ENCODE measurements at regions not wholly inside any gene's neighbourhood (a gene's known extent, or its start where the extent isn't known, plus 50 kb on each side); places are given as distances from the start of the nearest gene placed in this dataset.

GRCh38 chr21:35348686-35349085, 299.6 kb upstream of the RUNX1 start:
- H2AFZ ChIP-seq (ENCODE audit: low read depth, low read length): no peak overlapping the region
- H3K4me3 ChIP-seq (replicated peaks in 1 of 3; ENCODE audit: insufficient read depth in 1 of 3, low read depth in 1 of 3, low read length in 3 of 3): no peak overlapping the region
- no peaks in the 10 kb centered on the region for H4K20me1 ChIP-seq (replicated peaks; ENCODE audit: control insufficient read depth, extremely low read depth, insufficient read depth, low read length)
- no peaks in the 10 kb centered on the region for H3K9me3 ChIP-seq (replicated peaks; ENCODE audit: control insufficient read depth, insufficient read depth, low read length)
- no TSS peak for BruUV-seq (replicated peaks)
- intact Hi-C loops (cut with micrococcal nuclease) (no loop called here), dilution Hi-C loops (cut with MboI; ENCODE audit: extremely low pct_ligation_motif_present, low sequenced_read_pairs) (no loop called here)
- H3K9me1 ChIP-seq (replicated peaks; ENCODE audit: control insufficient read depth, extremely low read depth, insufficient read depth, low read length): no peaks in the 10 kb centered on the region
- H3K36me3 ChIP-seq (ENCODE audit: control insufficient read depth in 2 of 2, extremely low read depth in 1 of 2, insufficient read depth in 2 of 2, low read length in 2 of 2): no peaks in the 10 kb centered on the region
- no peak overlapping the region for H3K9ac ChIP-seq (replicated peaks; ENCODE audit: extremely low read depth, insufficient read depth, low read length)
- no peaks in the 10 kb centered on the region for H3K79me2 ChIP-seq (ENCODE audit: control insufficient read depth, insufficient read depth, low read length)
- no peaks in the 10 kb centered on the region for H3K4me1 ChIP-seq (ENCODE audit: control insufficient read depth, extremely low read depth, insufficient read depth, low read length)
- H3K4me2 ChIP-seq (ENCODE audit: insufficient read depth, low read length): no peak overlapping the region
- TF ChIP-seq POLR2A (IDR thresholded peaks at IDR 0.05; ENCODE audit: low read depth, low read length) (no peak), CTCF (IDR thresholded peaks at IDR 0.05; ENCODE audit: extremely low read depth in 1 of 2, insufficient read depth in 1 of 2, low read depth in 1 of 2, low read length in 2 of 2) (no peak), POLR2AphosphoS5 (IDR thresholded peaks at IDR 0.05; ENCODE audit: insufficient read depth, low read depth, low read length) (no peak), MYC (IDR thresholded peaks at IDR 0.05; ENCODE audit: low read depth, low read length) (no peak), EZH2 (IDR thresholded peaks at IDR 0.05; ENCODE audit: borderline replicate concordance, low read depth, low read length, severe bottlenecking) (no peak), MAX (IDR thresholded peaks at IDR 0.05; ENCODE audit: insufficient read depth, insufficient read length) (no peak), FOS (IDR thresholded peaks at IDR 0.05; ENCODE audit: borderline replicate concordance, insufficient read depth, low read length) (no peak), JUN (IDR thresholded peaks at IDR 0.05; ENCODE audit: borderline replicate concordance, insufficient read depth, insufficient read length, low read depth) (no peak), GATA2 (IDR thresholded peaks at IDR 0.05; ENCODE audit: insufficient read depth, insufficient read length, low read depth, low read length) (no peak)
- no peak for FAIRE-seq
- H3K27ac ChIP-seq (ENCODE audit: insufficient read depth, low read depth, low read length): no peak overlapping the region
- no peak for DNase-seq (ENCODE audit: low read depth, low spot score)
- ChIA-PET POLR2A (no interaction called here), CTCF (no interaction called here)
- peaks cover 0 to 6% of the 10 kb centered on the region in 2 experiments for H3K27me3 ChIP-seq (ENCODE audit: control insufficient read depth in 2 of 2, insufficient read depth in 2 of 2, low read length in 2 of 2)

Data from endothelial cell of umbilical vein (primary cell).